ENCODE measurements at regions not wholly inside any gene's neighbourhood (a gene's known extent, or its start where the extent isn't known, plus 50 kb on each side); places are given as distances from the start of the nearest gene placed in this dataset.

- TF ChIP-seq, protein P1, sequence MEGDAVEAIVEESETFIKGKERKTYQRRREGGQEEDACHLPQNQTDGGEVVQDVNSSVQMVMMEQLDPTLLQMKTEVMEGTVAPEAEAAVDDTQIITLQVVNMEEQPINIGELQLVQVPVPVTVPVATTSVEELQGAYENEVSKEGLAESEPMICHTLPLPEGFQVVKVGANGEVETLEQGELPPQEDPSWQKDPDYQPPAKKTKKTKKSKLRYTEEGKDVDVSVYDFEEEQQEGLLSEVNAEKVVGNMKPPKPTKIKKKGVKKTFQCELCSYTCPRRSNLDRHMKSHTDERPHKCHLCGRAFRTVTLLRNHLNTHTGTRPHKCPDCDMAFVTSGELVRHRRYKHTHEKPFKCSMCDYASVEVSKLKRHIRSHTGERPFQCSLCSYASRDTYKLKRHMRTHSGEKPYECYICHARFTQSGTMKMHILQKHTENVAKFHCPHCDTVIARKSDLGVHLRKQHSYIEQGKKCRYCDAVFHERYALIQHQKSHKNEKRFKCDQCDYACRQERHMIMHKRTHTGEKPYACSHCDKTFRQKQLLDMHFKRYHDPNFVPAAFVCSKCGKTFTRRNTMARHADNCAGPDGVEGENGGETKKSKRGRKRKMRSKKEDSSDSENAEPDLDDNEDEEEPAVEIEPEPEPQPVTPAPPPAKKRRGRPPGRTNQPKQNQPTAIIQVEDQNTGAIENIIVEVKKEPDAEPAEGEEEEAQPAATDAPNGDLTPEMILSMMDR (IDR thresholded peaks at IDR 0.05; ENCODE audit: poor library complexity, severe bottlenecking), result no peak
- TF ChIP-seq POLR2AphosphoS5 (IDR thresholded peaks at IDR 0.05) (no peak), SMC3 (conservative IDR thresholded peaks at IDR 0.05; ENCODE audit: poor library complexity) (no peak), EP300 (conservative IDR thresholded peaks at IDR 0.05; ENCODE audit: poor library complexity, severe bottlenecking) (no peak)
Measured at GRCh38 chr12:41784957-41785356, 359.7 kb downstream of the GXYLT1 start.

All from neural cell (in vitro differentiated cells).